Peyer's patch (tissue), 4 donors: ENCODE measurements at regions not wholly inside any gene's neighbourhood (a gene's known extent, or its start where the extent isn't known, plus 50 kb on each side); places are given as distances from the start of the nearest gene placed in this dataset.

Source experiments
- POLR2A ChIP-seq, 2 donors: fragments of 450-650 bp; IDR thresholded peaks; one replicate each; pipeline ENCODE4 v1.5.1; 2017; ENCODE audit warnings: antibody characterized with exemption in 2 of 2, mild to moderate bottlenecking in 2 of 2, moderate library complexity in 2 of 2
- TF ChIP-seq, protein P1 (sequence below), 6 experiments: fragments of 450-650 bp in 4 of 6; fragments of 200-600 bp in 2 of 6; sonication (generic) in 1 of 6; IDR thresholded peaks; one replicate each; pipeline ENCODE4 v1.5.1; 2017 to 2019; ENCODE audit warnings: antibody characterized with exemption in 6 of 6, mild to moderate bottlenecking in 3 of 6, moderate library complexity in 1 of 6

DNA sequence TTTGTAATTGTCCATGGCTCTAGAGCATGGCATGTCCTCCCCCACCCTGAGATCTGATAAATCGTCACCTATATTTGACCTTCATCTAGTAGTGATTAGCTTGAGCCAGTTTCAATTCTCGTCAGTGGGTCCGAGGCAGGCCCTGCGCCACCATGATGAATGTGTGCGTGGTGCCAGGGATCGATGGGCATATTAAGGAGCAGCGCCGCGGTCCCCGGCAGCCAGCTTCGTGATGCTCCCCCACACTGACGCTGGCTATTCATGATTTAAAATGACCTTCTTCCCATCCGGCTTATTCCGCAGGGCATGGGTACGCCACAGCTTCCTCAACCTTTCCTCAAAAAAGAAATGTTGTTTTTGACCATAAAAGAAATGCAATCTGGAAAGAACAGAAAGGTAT, 68.0 kb downstream of the SLC25A47 start:
- TF ChIP-seq, protein P1, sequence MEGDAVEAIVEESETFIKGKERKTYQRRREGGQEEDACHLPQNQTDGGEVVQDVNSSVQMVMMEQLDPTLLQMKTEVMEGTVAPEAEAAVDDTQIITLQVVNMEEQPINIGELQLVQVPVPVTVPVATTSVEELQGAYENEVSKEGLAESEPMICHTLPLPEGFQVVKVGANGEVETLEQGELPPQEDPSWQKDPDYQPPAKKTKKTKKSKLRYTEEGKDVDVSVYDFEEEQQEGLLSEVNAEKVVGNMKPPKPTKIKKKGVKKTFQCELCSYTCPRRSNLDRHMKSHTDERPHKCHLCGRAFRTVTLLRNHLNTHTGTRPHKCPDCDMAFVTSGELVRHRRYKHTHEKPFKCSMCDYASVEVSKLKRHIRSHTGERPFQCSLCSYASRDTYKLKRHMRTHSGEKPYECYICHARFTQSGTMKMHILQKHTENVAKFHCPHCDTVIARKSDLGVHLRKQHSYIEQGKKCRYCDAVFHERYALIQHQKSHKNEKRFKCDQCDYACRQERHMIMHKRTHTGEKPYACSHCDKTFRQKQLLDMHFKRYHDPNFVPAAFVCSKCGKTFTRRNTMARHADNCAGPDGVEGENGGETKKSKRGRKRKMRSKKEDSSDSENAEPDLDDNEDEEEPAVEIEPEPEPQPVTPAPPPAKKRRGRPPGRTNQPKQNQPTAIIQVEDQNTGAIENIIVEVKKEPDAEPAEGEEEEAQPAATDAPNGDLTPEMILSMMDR (IDR thresholded peaks at IDR 0.05) = no peak
- no peak for TF ChIP-seq POLR2A (IDR thresholded peaks at IDR 0.05)
